H1 (cell line): ENCODE measurements at regions not wholly inside any gene's neighbourhood (a gene's known extent, or its start where the extent isn't known, plus 50 kb on each side); places are given as distances from the start of the nearest gene placed in this dataset.

Experiments used
- CTCF ChIA-PET: fragments of 300-600 bp; sonication (Branson Sonifier 250); formaldehyde crosslinking; loops from one replicate; lab custom pipeline; 2021; ENCODE audit not compliant: partially characterized antibody; lab: Charles Lee
- POLR2A ChIA-PET: fragments of 300-600 bp; sonication (Branson Sonifier 250); formaldehyde crosslinking; loops from one replicate; lab custom pipeline; 2021; ENCODE audit warnings: inconsistent platforms; ENCODE audit not compliant: partially characterized antibody; lab: Charles Lee
- DNase-seq, 2 experiments: peaks; one replicate each; pipeline versions ENCODE4 v3.0.0 to v3.0.0-alpha.2; 2010 to 2022; ENCODE audit warnings: low spot score in 2 of 2, low read depth in 1 of 2, mixed read lengths in 1 of 2
- FAIRE-seq: peaks from 2 replicates; lab custom pipeline; 2011; peaks lifted over from hg19 to GRCh38; lab: Jason Lieb, UNC
- H2AFZ ChIP-seq: 2 replicates; pipeline ENCODE4 v1.8.1; 2012; ENCODE audit warnings: low read length, inconsistent platforms
- H2AK5ac ChIP-seq: 2 replicates; pipeline ENCODE4 v1.6.1; 2013; ENCODE audit warnings: low read depth, low read length
- H2BK120ac ChIP-seq: replicated peaks from 2 replicates; pipeline ENCODE3; 2013; ENCODE audit warnings: low read depth, low read length, inconsistent platforms
- H2BK12ac ChIP-seq: 2 replicates; pipeline ENCODE4 v1.6.1; 2013; ENCODE audit warnings: low read depth, low read length
- H2BK15ac ChIP-seq: 2 replicates; pipeline ENCODE4 v1.6.1; 2013; ENCODE audit warnings: low read length
- H2BK20ac ChIP-seq: 2 replicates; pipeline ENCODE4 v1.6.1; 2013; ENCODE audit warnings: low read length
- H2BK5ac ChIP-seq: 2 replicates; pipeline ENCODE4 v1.6.1; 2013; ENCODE audit warnings: low read depth, low read length
- H3K14ac ChIP-seq: 2 replicates; pipeline ENCODE4 v1.6.1; 2013; ENCODE audit warnings: inconsistent platforms; ENCODE audit not compliant: insufficient read length
- H3K18ac ChIP-seq: 2 replicates; pipeline ENCODE4 v1.6.1; 2013; ENCODE audit warnings: low read length; ENCODE audit errors: extremely low read depth
- H3K23ac ChIP-seq: 2 replicates; pipeline ENCODE4 v1.6.1; 2013; ENCODE audit warnings: inconsistent platforms; ENCODE audit not compliant: insufficient read length
- H3K23me2 ChIP-seq: 2 replicates; pipeline ENCODE4 v1.6.1; 2013; ENCODE audit warnings: low read depth, low read length
- H3K27ac ChIP-seq: 2 replicates; pipeline ENCODE4 v1.6.1; 2011; ENCODE audit warnings: low read depth, low read length, inconsistent platforms
- H3K27me3 ChIP-seq, 4 experiments: replicated peaks in 1 of 4; 1 replicate in 1 of 4; 2 replicates in 3 of 4; pipeline versions ENCODE4 v1.6.1 to v1.8.1; 2011 to 2013; ENCODE audit warnings: low read length in 3 of 4, mild to moderate bottlenecking in 3 of 4, inconsistent platforms in 2 of 4, mixed read lengths in 2 of 4, moderate library complexity in 1 of 4; ENCODE audit not compliant: control insufficient read depth in 3 of 4, insufficient read depth in 3 of 4; ENCODE audit errors: extremely low read depth in 1 of 4
- H3K36me3 ChIP-seq, 4 experiments: 2 replicates each; pipeline versions ENCODE4 v1.6.1 to v1.8.1; 2011 to 2013; ENCODE audit warnings: mild to moderate bottlenecking in 4 of 4, low read length in 3 of 4, moderate library complexity in 2 of 4, control low read depth in 1 of 4, inconsistent platforms in 1 of 4; ENCODE audit not compliant: insufficient read depth in 4 of 4, control insufficient read depth in 2 of 4
- H3K4ac ChIP-seq: replicated peaks from 2 replicates; pipeline ENCODE3; 2013; ENCODE audit warnings: low read length, low read depth, mixed read lengths, inconsistent platforms; ENCODE audit not compliant: insufficient read length
- H3K4me1 ChIP-seq, 4 experiments: replicated peaks in 1 of 4; 1 replicate in 1 of 4; 2 replicates in 3 of 4; pipeline versions ENCODE4 v1.6.1 to v1.8.1; 2011 to 2013; ENCODE audit warnings: low read length in 3 of 4, inconsistent platforms in 2 of 4, mixed read lengths in 1 of 4; ENCODE audit not compliant: insufficient read depth in 4 of 4, control insufficient read depth in 3 of 4
- H3K4me2 ChIP-seq, 2 experiments: 2 replicates each; pipeline versions ENCODE4 v1.6.1 to v1.8.1; 2011 to 2013; ENCODE audit warnings: low read depth in 2 of 2, low read length in 2 of 2, control low read depth in 1 of 2, inconsistent platforms in 1 of 2, mild to moderate bottlenecking in 1 of 2; ENCODE audit not compliant: insufficient read depth in 1 of 2
- H3K4me3 ChIP-seq, 4 experiments: fragments of 200-600, 300-600 bp in 1 of 4; sonication (generic), shearing (Covaris generic), sonication (Bioruptor Twin) in 1 of 4; 2 replicates each; pipeline versions ENCODE4 v1.5.1 to v1.8.1; 2011 to 2016; ENCODE audit warnings: low read length in 4 of 4, low read depth in 3 of 4, control low read depth in 2 of 4, inconsistent platforms in 2 of 4, mild to moderate bottlenecking in 2 of 4, mixed read lengths in 1 of 4, moderate library complexity in 1 of 4; ENCODE audit not compliant: insufficient read depth in 2 of 4; ENCODE audit errors: extremely low read depth in 1 of 4
- H3K56ac ChIP-seq: replicated peaks from 2 replicates; pipeline ENCODE3; 2013; ENCODE audit warnings: low read depth, mild to moderate bottlenecking, mixed read lengths, low read length, inconsistent platforms; ENCODE audit not compliant: insufficient read length
- H3K79me1 ChIP-seq: 2 replicates; pipeline ENCODE4 v1.6.1; 2013; ENCODE audit warnings: low read depth, low read length, control low read depth
- H3K79me2 ChIP-seq, 2 experiments: 2 replicates each; pipeline versions ENCODE4 v1.6.1 to v1.8.1; 2012 to 2013; ENCODE audit warnings: low read length in 2 of 2, mild to moderate bottlenecking in 2 of 2, inconsistent platforms in 1 of 2; ENCODE audit not compliant: insufficient read depth in 2 of 2, control insufficient read depth in 1 of 2
- H3K9ac ChIP-seq, 4 experiments: replicated peaks in 1 of 4; 1 replicate in 1 of 4; 2 replicates in 3 of 4; pipeline versions ENCODE4 v1.6.1 to v1.8.1; 2011 to 2013; ENCODE audit warnings: low read depth in 3 of 4, low read length in 3 of 4, control low read depth in 2 of 4, mild to moderate bottlenecking in 2 of 4, moderate library complexity in 2 of 4, inconsistent platforms in 1 of 4; ENCODE audit errors: extremely low read depth in 1 of 4
- H3K9me3 ChIP-seq, 2 experiments: 2 replicates each; pipeline versions ENCODE4 v1.6.1 to v1.8.1; 2012 to 2013; ENCODE audit warnings: mild to moderate bottlenecking in 2 of 2, moderate library complexity in 2 of 2, control low read depth in 1 of 2, inconsistent platforms in 1 of 2, low read depth in 1 of 2, low read length in 1 of 2, mixed read lengths in 1 of 2; ENCODE audit not compliant: insufficient read depth in 2 of 2
- H4K20me1 ChIP-seq, 2 experiments: replicated peaks in 1 of 2; 2 replicates each; pipeline versions ENCODE3 to v1.8.1; 2011 to 2013; ENCODE audit warnings: inconsistent platforms in 2 of 2, low read length in 2 of 2, mild to moderate bottlenecking in 1 of 2; ENCODE audit not compliant: insufficient read depth in 2 of 2, control insufficient read depth in 1 of 2
- H4K5ac ChIP-seq: 2 replicates; pipeline ENCODE4 v1.6.1; 2013; ENCODE audit warnings: low read length, low read depth, mixed read lengths, inconsistent platforms; ENCODE audit not compliant: insufficient read length
- H4K8ac ChIP-seq: 2 replicates; pipeline ENCODE4 v1.8.0; 2013; ENCODE audit warnings: mild to moderate bottlenecking, moderate library complexity, low read length, inconsistent platforms; ENCODE audit not compliant: insufficient read depth; ENCODE audit errors: extremely low read depth
- H4K91ac ChIP-seq: replicated peaks from 2 replicates; pipeline ENCODE3; 2013; ENCODE audit warnings: low read length, mixed read lengths, inconsistent platforms; ENCODE audit not compliant: insufficient read length
- CBX5 ChIP-seq: fragments of 300-800, 300-1000 bp; sonication (generic); IDR thresholded peaks from 2 replicates; pipeline ENCODE4 v1.7.1; 2016; ENCODE audit warnings: antibody characterized with exemption, low read length, low read depth
- CBX8 ChIP-seq: fragments of 300-800, 300-1000 bp; sonication (generic); IDR thresholded peaks from 2 replicates; pipeline ENCODE4 v1.7.1; 2016; ENCODE audit warnings: low read depth, low read length, borderline replicate concordance
- EGR1 ChIP-seq: IDR thresholded peaks from 2 replicates; pipeline ENCODE4 v1.6.1; 2011; ENCODE audit warnings: low read depth, low read length, borderline replicate concordance
- HDAC2 ChIP-seq, 2 experiments: fragments of 300-600 bp in 1 of 2; sonication (generic) in 1 of 2; IDR thresholded peaks; 2 replicates each; pipeline ENCODE4 v1.6.1; 2011 to 2012; ENCODE audit warnings: low read depth in 2 of 2, low read length in 2 of 2, mild to moderate bottlenecking in 2 of 2, moderate library complexity in 2 of 2, borderline replicate concordance in 1 of 2, inconsistent platforms in 1 of 2
- JUND ChIP-seq: IDR thresholded peaks from 2 replicates; pipeline ENCODE4 v1.6.1; 2011; ENCODE audit warnings: mild to moderate bottlenecking, improper control_type of control experiment, low read length
- KDM5A ChIP-seq: fragments of 200-600 bp; IDR thresholded peaks from 2 replicates; pipeline ENCODE4 v1.7.1; 2012; ENCODE audit warnings: mild to moderate bottlenecking, low read length, inconsistent platforms, mixed read lengths
- POLR2AphosphoS5 ChIP-seq: IDR thresholded peaks from 2 replicates; pipeline ENCODE4 v1.6.1; 2011; ENCODE audit warnings: low read depth, low read length
- SIN3A ChIP-seq, 2 experiments: IDR thresholded peaks in 1 of 2; conservative IDR thresholded peaks in 1 of 2; 2 replicates each; pipeline ENCODE4 v1.6.1; 2011 to 2012; ENCODE audit warnings: low read length in 2 of 2, improper control_type of control experiment in 1 of 2, low read depth in 1 of 2, mild to moderate bottlenecking in 1 of 2
- SRF ChIP-seq: IDR thresholded peaks from 2 replicates; pipeline ENCODE4 v1.6.1; 2011; ENCODE audit warnings: mild to moderate bottlenecking, low read depth, low read length, moderate library complexity
- TAF1 ChIP-seq: IDR thresholded peaks from 2 replicates; pipeline ENCODE4 v1.6.1; 2011; ENCODE audit warnings: mild to moderate bottlenecking, low read depth, low read length
- WGBS, 2 experiments: shearing (Covaris generic) in 1 of 2; methylation state at CpG; one replicate each; pipeline versions ENCODE4 v1.1.6 to v1.1.7; 2013 to 2015; ENCODE audit warnings: low lambda C conversion rate in 2 of 2, mixed read lengths in 2 of 2, inconsistent platforms in 1 of 2, low coverage in 1 of 2, missing lambda C conversion rate in 1 of 2; ENCODE audit not compliant: insufficient replicate concordance in 2 of 2, insufficient coverage in 1 of 2, insufficient read length in 1 of 2; ENCODE audit errors: extremely low coverage in 1 of 2, missing lambda C conversion rate in 1 of 2; 5-methylcytosine and 5-hydroxymethylcytosine counted together
- TF ChIP-seq, protein P1 (sequence below): IDR thresholded peaks from 2 replicates; pipeline ENCODE4 v1.6.1; 2011; ENCODE audit warnings: low read length, improper control_type of control experiment

DNA sequence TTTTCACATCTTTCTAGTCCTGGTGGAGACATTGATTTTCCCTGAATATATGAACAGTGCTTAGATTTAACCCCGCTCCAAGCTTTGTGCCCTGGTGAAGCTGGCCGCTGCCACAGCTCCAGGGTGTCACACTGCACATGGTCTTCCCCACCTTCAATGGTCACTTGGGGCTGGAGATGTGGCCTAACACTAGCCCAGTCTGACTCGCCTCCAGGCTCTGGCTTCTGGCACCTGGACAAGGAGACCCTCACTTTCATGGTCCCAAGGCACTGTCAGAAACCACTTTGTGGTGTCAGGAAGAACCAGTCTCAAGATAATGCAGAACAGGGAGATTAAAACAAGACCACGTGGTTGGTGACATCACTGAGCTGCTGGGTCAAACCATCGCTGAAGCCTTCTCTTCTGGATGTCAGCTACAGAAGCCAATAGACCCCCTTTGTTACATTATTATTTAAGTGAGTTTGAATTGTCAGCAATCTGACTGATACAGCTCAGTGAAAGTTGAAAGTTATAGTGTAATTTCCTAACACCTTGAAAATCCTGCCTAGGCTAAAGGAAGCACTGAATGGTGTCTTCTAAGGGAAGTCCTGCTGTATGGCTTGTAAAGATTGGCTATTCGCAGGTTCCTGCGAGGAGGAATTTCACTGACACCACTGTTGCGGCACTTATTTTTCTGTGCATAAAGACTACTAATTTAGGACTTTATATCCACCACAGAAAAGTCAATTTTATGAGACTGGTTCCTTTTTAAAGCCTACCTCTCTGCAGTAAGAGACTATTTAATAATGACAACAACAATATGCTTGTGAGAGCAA is 55.0 kb upstream of the CTDP1 start:
- H4K20me1 ChIP-seq = no peaks in the 10 kb centered on the region
- H4K91ac ChIP-seq = no peak overlapping the region
- POLR2A ChIA-PET = interaction anchor here (0.6 kb wide), 2 partner anchors 12 to 39 kb away, joined by 3 to 6 read pairs; no protein-coding TSS in a partner anchor
- no peak overlapping the region for H3K14ac ChIP-seq
- H2AK5ac ChIP-seq = no peak overlapping the region
- peaks cover 3 to 9% (median 8%) of the 10 kb centered on the region in 4 experiments; a peak in 5 of 7 replicates for H3K4me1 ChIP-seq
- DNase-seq = no peak
- H3K4me2 ChIP-seq = no peak overlapping the region
- H3K23ac ChIP-seq = no peak overlapping the region
- no peaks in the 10 kb centered on the region for H3K23me2 ChIP-seq
- WGBS, 2 experiments = 92% methylated on average over 8 of the region's 8 CpGs; no CpG with 5 or more reads in 1 of the 2 experiments
- no peak overlapping the region for H3K4me3 ChIP-seq
- no peak for TF ChIP-seq CBX8
- TF ChIP-seq, protein P1, sequence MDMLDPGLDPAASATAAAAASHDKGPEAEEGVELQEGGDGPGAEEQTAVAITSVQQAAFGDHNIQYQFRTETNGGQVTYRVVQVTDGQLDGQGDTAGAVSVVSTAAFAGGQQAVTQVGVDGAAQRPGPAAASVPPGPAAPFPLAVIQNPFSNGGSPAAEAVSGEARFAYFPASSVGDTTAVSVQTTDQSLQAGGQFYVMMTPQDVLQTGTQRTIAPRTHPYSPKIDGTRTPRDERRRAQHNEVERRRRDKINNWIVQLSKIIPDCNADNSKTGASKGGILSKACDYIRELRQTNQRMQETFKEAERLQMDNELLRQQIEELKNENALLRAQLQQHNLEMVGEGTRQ = no peak
- TF ChIP-seq POLR2AphosphoS5 = no peak
- TF ChIP-seq TAF1 = no peak
- TF ChIP-seq EGR1 = no peak
- no peak for TF ChIP-seq CBX5
- TF ChIP-seq JUND = no peak
- no peak for TF ChIP-seq KDM5A
- no peak for TF ChIP-seq SIN3A (conservative IDR thresholded peaks at IDR 0.05 in 1 of 2, IDR thresholded peaks at IDR 0.05 in 1 of 2; ENCODE audit: low read depth in 1 of 2, low read length in 2 of 2)
- no peak for TF ChIP-seq HDAC2 (IDR thresholded peaks at IDR 0.05; ENCODE audit: borderline replicate concordance in 1 of 2, low read depth in 2 of 2, low read length in 2 of 2)
- no peak for TF ChIP-seq SRF
- H3K9me3 ChIP-seq = no peaks in the 10 kb centered on the region
- H2BK5ac ChIP-seq = no peak overlapping the region
- CTCF ChIA-PET = interaction anchor here (0.6 to 1.4 kb wide), 7 partner anchors 10 to 434 kb away, joined by 3 to 5 read pairs (median 3); no protein-coding TSS in a partner anchor
- H2BK15ac ChIP-seq = no peak overlapping the region
- no peak overlapping the region for H4K8ac ChIP-seq
- H3K36me3 ChIP-seq = no peaks in the 10 kb centered on the region
- H3K56ac ChIP-seq = no peak overlapping the region
- no peak overlapping the region for H4K5ac ChIP-seq
- H3K27ac ChIP-seq = no peak overlapping the region
- H3K27me3 ChIP-seq = no peaks in the 10 kb centered on the region
- no peaks in the 10 kb centered on the region for H3K79me1 ChIP-seq
- H3K18ac ChIP-seq = no peak overlapping the region
- H2BK20ac ChIP-seq = no peak overlapping the region
- no peak overlapping the region for H2BK120ac ChIP-seq
- no peak overlapping the region for H2BK12ac ChIP-seq
- FAIRE-seq = no peak
- H3K79me2 ChIP-seq = no peaks in the 10 kb centered on the region
- no peak overlapping the region for H3K4ac ChIP-seq
- no peak overlapping the region for H2AFZ ChIP-seq
- H3K9ac ChIP-seq = no peak overlapping the region
